ENCODE measurements at regions not wholly inside any gene's neighbourhood (a gene's known extent, or its start where the extent isn't known, plus 50 kb on each side); places are given as distances from the start of the nearest gene placed in this dataset.

DNA sequence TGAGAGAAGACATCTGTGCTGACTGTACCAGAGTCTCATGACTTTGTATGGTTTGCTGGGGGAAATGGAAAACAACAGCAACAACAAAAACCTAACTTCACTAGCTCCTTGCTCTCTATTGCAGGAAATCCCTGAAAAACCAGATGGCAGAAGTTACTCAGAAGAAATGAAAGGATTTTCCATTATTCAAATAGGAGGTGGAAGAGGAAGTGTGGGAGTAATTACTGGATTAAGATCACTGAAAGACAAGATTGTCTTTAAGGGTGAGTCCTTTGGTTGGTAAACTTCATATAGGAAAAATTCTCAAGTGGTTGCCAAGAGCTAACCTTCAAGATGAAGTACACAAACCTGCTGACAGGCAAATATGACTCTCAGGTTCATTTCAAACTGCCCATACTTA lies 391.9 kb upstream of the ATP2B1 start:
- TF ChIP-seq, protein P1, sequence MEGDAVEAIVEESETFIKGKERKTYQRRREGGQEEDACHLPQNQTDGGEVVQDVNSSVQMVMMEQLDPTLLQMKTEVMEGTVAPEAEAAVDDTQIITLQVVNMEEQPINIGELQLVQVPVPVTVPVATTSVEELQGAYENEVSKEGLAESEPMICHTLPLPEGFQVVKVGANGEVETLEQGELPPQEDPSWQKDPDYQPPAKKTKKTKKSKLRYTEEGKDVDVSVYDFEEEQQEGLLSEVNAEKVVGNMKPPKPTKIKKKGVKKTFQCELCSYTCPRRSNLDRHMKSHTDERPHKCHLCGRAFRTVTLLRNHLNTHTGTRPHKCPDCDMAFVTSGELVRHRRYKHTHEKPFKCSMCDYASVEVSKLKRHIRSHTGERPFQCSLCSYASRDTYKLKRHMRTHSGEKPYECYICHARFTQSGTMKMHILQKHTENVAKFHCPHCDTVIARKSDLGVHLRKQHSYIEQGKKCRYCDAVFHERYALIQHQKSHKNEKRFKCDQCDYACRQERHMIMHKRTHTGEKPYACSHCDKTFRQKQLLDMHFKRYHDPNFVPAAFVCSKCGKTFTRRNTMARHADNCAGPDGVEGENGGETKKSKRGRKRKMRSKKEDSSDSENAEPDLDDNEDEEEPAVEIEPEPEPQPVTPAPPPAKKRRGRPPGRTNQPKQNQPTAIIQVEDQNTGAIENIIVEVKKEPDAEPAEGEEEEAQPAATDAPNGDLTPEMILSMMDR (IDR thresholded peaks at IDR 0.05) = no peak
- Histone ChIP-seq H3K27me3 (no peaks in the 10 kb centered on the region), H3K4me1 (no peaks in the 10 kb centered on the region), H3K4me3 (no peak overlapping the region), H3K27ac (no peak overlapping the region), H3K36me3 (no peaks in the 10 kb centered on the region), H3K9me3 (no peaks in the 10 kb centered on the region)
- no peak for DNase-seq (ENCODE audit: low spot score)

- TF ChIP-seq, protein P1 (IDR thresholded peaks at IDR 0.05) = no peak
- Histone ChIP-seq H3K27me3 (no peaks in the 10 kb centered on the region), H3K36me3 (no peaks in the 10 kb centered on the region), H3K4me3 (no peak overlapping the region), H3K27ac (no peak overlapping the region), H3K4me1 (no peaks in the 10 kb centered on the region), H3K9me3 (no peaks in the 10 kb centered on the region)
- DNase-seq (ENCODE audit: low spot score) = no peak
Observed at GRCh38 chr12:90099288-90099687, 390.6 kb upstream of the ATP2B1 start.

DNA sequence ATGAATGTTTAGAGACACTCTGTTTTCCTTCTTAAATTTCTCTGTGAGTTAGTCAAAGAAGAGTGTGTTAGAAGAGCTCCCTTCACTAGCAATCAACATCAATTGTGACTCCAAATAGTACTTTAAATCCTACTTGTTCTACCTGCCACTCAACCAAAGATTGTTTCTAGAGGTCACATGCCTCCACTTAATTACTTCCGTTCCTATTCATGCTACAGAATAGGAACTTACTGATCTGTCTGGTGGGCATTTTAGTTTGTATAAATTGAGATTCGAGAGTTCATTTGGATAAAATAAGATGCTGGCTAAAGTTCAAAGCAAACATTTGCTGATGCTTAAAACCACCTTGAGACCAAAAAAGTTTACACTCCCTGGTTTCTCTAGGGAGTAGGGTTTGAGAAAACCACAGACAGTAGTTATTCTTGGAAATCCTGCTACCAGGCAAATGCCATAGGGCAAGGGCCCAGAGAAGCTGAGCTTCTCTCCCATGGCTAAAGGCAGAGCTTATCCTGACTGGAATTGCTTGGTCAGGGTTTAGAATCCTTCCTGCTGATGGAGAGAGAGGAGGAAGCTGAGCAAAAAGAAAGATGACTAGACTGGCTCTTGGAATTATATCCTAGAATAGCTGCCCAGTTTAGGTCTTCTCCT lies 389.6 kb upstream of the ATP2B1 start:
- Histone ChIP-seq H3K9me3 (no peaks in the 10 kb centered on the region), H3K27me3 (no peaks in the 10 kb centered on the region), H3K4me1 (no peaks in the 10 kb centered on the region), H3K4me3 (no peak overlapping the region), H3K27ac (no peak overlapping the region), H3K36me3 (no peaks in the 10 kb centered on the region)
- no peak for DNase-seq (ENCODE audit: low spot score)
- TF ChIP-seq, protein P1 (IDR thresholded peaks at IDR 0.05) = no peak

DNA sequence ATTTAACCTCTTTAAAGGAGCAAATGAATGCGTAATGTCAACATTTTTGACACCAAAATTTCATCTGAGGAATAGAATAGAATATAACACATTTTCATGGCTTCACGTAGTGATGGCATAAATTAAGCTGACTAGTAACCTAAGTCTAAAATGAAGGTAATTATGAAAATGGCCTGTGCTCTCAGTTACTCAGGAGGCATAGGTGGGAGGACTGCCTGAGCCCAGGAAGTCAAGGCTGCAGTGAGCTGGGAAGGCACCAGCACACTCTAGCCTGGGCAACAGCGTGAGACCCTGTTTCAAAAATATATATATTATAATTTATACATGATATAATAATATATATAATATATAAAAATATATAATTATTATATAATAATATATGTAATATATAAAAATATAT lies 383.2 kb upstream of the ATP2B1 start:
- no peak overlapping the region for H3K27ac ChIP-seq
- no peaks in the 10 kb centered on the region for H3K27me3 ChIP-seq
- H3K9me3 ChIP-seq = no peaks in the 10 kb centered on the region
- H3K4me3 ChIP-seq = no peak overlapping the region
- no peak for DNase-seq (ENCODE audit: low spot score)
- no peaks in the 10 kb centered on the region for H3K36me3 ChIP-seq
- peaks cover 0 to 12% of the 10 kb centered on the region in 2 donors for H3K4me1 ChIP-seq
- TF ChIP-seq, protein P1 (IDR thresholded peaks at IDR 0.05) = no peak

GRCh38 chr12:90090929-90091651 lies 382.5 kb upstream of the ATP2B1 start:
- peak; percentile 62 for DNase-seq (ENCODE audit: low spot score)

More at GRCh38 chr12:90090929-90091651, 382.5 kb upstream of the ATP2B1 start:
- TF ChIP-seq, protein P1 (IDR thresholded peaks at IDR 0.05) = no peak
- no peaks in the 10 kb centered on the region for H3K36me3 ChIP-seq
- H3K4me3 ChIP-seq = no peak overlapping the region
- H3K27ac ChIP-seq = no peak overlapping the region
- H3K9me3 ChIP-seq = no peaks in the 10 kb centered on the region
- H3K4me1 ChIP-seq = peaks cover 0 to 12% of the 10 kb centered on the region in 2 donors
- H3K27me3 ChIP-seq = no peaks in the 10 kb centered on the region

Measured in right atrium auricular region (tissue), 2 donors.